ENCODE measurements at regions not wholly inside any gene's neighbourhood (a gene's known extent, or its start where the extent isn't known, plus 50 kb on each side); places are given as distances from the start of the nearest gene placed in this dataset.

DNA sequence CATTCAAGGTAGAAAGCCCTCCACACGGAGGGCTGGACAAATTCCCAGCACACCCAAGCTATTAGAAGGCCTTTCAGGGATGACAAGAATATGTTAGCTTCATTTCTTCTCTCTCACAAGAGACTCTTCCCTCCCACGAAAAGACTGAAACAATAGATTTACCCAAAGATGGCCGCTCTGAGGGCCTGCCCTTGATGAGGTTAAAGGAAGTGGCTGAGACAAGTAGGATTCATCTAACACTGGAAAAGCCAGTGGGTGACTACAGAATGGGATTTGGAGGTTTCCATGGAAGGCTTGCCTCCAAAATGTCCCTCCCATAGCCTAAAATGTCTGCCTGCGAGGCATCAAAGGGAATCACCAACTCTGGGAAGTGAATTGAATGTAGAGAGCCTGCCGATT lies 277.6 kb downstream of the CLIC5 start:
- TF ChIP-seq, protein P1, sequence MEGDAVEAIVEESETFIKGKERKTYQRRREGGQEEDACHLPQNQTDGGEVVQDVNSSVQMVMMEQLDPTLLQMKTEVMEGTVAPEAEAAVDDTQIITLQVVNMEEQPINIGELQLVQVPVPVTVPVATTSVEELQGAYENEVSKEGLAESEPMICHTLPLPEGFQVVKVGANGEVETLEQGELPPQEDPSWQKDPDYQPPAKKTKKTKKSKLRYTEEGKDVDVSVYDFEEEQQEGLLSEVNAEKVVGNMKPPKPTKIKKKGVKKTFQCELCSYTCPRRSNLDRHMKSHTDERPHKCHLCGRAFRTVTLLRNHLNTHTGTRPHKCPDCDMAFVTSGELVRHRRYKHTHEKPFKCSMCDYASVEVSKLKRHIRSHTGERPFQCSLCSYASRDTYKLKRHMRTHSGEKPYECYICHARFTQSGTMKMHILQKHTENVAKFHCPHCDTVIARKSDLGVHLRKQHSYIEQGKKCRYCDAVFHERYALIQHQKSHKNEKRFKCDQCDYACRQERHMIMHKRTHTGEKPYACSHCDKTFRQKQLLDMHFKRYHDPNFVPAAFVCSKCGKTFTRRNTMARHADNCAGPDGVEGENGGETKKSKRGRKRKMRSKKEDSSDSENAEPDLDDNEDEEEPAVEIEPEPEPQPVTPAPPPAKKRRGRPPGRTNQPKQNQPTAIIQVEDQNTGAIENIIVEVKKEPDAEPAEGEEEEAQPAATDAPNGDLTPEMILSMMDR (IDR thresholded peaks at IDR 0.05) = no peak
- TF ChIP-seq POLR2AphosphoS5 (IDR thresholded peaks at IDR 0.05) (no peak), POLR2A (IDR thresholded peaks at IDR 0.05) (no peak), EP300 (IDR thresholded peaks at IDR 0.05) (no peak)

All from sigmoid colon (tissue), 4 donors.